Skeletal muscle satellite cell (primary cell): ENCODE measurements at regions not wholly inside any gene's neighbourhood (a gene's known extent, or its start where the extent isn't known, plus 50 kb on each side); places are given as distances from the start of the nearest gene placed in this dataset.

ENCODE experiments used
- H3K27me3 ChIP-seq: 2 replicates; pipeline ENCODE4 v1.7.0; 2013; ENCODE audit warnings: low read length; ENCODE audit not compliant: control insufficient read depth, insufficient read depth
- H3K36me3 ChIP-seq: 2 replicates; pipeline ENCODE4 v1.7.0; 2013; ENCODE audit warnings: mild to moderate bottlenecking, control low read depth, low read length; ENCODE audit not compliant: insufficient read depth
- H3K4me1 ChIP-seq: 2 replicates; pipeline ENCODE4 v1.7.0; 2013; ENCODE audit warnings: low read length; ENCODE audit not compliant: control insufficient read depth, insufficient read depth
- H3K4me2 ChIP-seq: 2 replicates; pipeline ENCODE4 v1.7.0; 2013; ENCODE audit warnings: mild to moderate bottlenecking, low read length
- H3K4me3 ChIP-seq: 2 replicates; pipeline ENCODE4 v1.7.0; 2013; ENCODE audit warnings: low read length
- H3K9ac ChIP-seq: 2 replicates; pipeline ENCODE4 v1.7.0; 2013; ENCODE audit warnings: mild to moderate bottlenecking, low read depth, low read length, moderate library complexity
- H3K9me3 ChIP-seq: replicated peaks from 2 replicates; pipeline ENCODE4 v1.7.0; 2013; ENCODE audit warnings: mild to moderate bottlenecking, control low read depth, low read length

DNA sequence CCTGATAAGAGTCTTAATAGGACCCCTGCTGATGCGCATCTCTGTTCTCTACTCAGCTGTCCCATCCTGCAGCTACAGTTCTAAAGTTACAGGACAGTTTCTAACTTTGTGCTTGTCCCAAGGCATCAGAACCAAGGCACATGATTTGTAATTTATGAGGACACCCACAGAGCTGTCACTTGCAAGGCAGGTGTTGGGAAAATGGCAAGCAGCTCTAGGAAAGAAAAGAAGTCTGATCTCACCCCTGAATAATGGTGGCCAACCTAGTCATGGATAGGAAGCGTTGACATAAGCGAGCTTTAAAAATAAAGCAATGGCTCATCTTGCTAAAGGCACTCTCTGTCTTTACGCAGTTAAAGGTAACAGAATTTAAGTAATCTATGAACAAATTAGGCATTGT lies 127.6 kb upstream of the VGLL2 start:
- H3K4me1 ChIP-seq, result no peaks in the 10 kb centered on the region
- H3K4me2 ChIP-seq, result no peak overlapping the region
- no peak overlapping the region for H3K9ac ChIP-seq
- no peaks in the 10 kb centered on the region for H3K9me3 ChIP-seq
- no peaks in the 10 kb centered on the region for H3K27me3 ChIP-seq
- no peaks in the 10 kb centered on the region for H3K36me3 ChIP-seq
- H3K4me3 ChIP-seq, result no peak overlapping the region

- H3K9me3 ChIP-seq, result no peaks in the 10 kb centered on the region
- H3K4me3 ChIP-seq, result no peak overlapping the region
- no peaks in the 10 kb centered on the region for H3K36me3 ChIP-seq
- H3K4me2 ChIP-seq, result no peak overlapping the region
- no peaks in the 10 kb centered on the region for H3K4me1 ChIP-seq
- no peak overlapping the region for H3K9ac ChIP-seq
- no peaks in the 10 kb centered on the region for H3K27me3 ChIP-seq
Measured at GRCh38 chr6:117138425-117138824, 126.9 kb upstream of the VGLL2 start.

DNA sequence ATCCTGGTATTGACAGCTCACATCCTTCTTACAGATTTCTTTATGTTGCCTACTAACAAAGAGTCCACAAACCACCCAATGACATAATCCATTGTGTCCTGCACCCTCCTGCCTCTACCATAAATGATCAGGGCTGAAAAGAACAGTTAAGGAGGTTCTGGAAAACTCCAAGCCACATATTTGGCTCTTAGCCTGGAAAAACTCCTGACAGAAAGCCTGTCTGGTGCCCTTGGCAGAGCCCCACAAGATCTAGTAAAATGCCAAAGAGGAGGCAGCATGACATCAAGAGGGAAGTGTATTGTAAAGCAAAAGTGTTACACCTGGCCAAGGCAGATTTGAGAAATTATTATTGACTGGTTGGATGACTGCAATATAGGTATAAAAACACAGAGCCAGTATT lies 126.4 kb upstream of the VGLL2 start:
- Histone ChIP-seq H3K9me3 (no peaks in the 10 kb centered on the region), H3K9ac (no peak overlapping the region), H3K4me2 (no peak overlapping the region), H3K27me3 (no peaks in the 10 kb centered on the region), H3K36me3 (no peaks in the 10 kb centered on the region), H3K4me1 (no peaks in the 10 kb centered on the region), H3K4me3 (no peak overlapping the region)

DNA sequence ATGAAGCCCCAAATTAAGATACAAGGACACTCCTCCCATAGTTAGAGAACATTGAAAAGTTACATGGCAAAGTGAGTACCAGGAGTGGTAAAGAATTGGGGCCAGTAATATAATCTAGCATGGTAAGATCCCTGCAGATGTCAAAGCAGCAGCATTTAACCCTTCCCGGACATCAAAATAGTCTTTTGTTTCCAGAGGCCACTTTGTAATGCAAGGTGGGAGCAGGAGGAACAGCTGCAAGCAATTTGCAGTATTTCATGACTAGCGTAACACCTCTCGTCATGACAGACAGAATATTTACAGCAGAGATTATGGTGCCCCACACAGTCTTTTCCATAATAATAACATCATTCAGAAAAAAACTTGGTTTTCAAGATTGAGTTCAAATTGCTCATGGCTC lies 123.2 kb upstream of the VGLL2 start:
- Histone ChIP-seq H3K4me1 (no peaks in the 10 kb centered on the region), H3K36me3 (no peaks in the 10 kb centered on the region), H3K9ac (no peak overlapping the region), H3K4me3 (no peak overlapping the region), H3K9me3 (no peaks in the 10 kb centered on the region), H3K27me3 (no peaks in the 10 kb centered on the region), H3K4me2 (no peak overlapping the region)

- no peaks in the 10 kb centered on the region for H3K9me3 ChIP-seq
- H3K4me3 ChIP-seq, result no peak overlapping the region
- no peaks in the 10 kb centered on the region for H3K27me3 ChIP-seq
- no peak overlapping the region for H3K4me2 ChIP-seq
- no peak overlapping the region for H3K9ac ChIP-seq
- no peaks in the 10 kb centered on the region for H3K36me3 ChIP-seq
- no peaks in the 10 kb centered on the region for H3K4me1 ChIP-seq
Measured at GRCh38 chr6:117142995-117143394, 122.4 kb upstream of the VGLL2 start.

DNA sequence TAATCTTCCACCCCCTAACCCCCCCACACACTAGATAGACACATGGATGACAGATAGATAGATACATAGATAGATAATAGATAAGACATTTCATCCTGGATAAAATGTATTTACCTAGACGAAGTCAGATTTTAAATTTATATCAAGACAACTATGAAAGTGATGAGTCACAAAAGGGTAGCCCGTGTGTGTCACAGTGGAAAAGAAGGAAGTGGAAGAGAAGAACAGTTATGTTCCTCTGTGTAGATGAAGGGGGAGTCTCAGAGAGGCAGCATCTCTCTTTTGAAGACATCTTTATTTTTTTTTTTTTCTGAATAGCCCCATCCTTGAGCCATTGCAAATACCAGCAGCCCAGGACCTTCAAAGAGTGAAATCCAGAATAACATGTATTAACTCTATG lies 121.7 kb upstream of the VGLL2 start:
- Histone ChIP-seq H3K4me1 (no peaks in the 10 kb centered on the region), H3K27me3 (no peaks in the 10 kb centered on the region), H3K9me3 (no peaks in the 10 kb centered on the region), H3K36me3 (no peaks in the 10 kb centered on the region), H3K4me2 (no peak overlapping the region), H3K9ac (no peak overlapping the region), H3K4me3 (no peak overlapping the region)

GRCh38 chr6:117145940-117146339 lies 119.4 kb upstream of the VGLL2 start:
- Histone ChIP-seq H3K4me3 (no peak overlapping the region), H3K36me3 (no peaks in the 10 kb centered on the region), H3K9ac (no peak overlapping the region), H3K9me3 (no peaks in the 10 kb centered on the region), H3K27me3 (no peaks in the 10 kb centered on the region), H3K4me2 (no peak overlapping the region), H3K4me1 (no peaks in the 10 kb centered on the region)

DNA sequence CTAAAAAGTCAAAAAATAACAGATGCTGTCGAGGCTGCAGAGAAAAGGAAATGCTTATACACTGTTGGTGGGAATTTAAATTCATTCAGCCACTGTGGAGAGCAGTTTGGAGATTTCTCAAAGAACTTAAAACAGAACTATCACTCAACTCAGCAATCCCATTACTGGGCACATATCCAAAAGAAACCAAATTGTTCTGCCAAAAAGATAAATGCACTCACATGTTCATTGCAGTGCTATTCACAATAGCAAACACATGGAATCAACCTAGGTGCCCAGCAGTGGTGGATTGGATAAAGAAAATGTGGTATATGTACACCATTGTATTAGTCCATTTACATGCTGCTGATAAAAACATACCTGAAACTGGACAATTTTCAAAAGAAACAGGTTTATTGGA lies 116.0 kb upstream of the VGLL2 start:
- H3K4me3 ChIP-seq, result no peak overlapping the region
- H3K27me3 ChIP-seq, result no peaks in the 10 kb centered on the region
- no peaks in the 10 kb centered on the region for H3K4me1 ChIP-seq
- H3K9me3 ChIP-seq, result no peaks in the 10 kb centered on the region
- H3K9ac ChIP-seq, result no peak overlapping the region
- no peaks in the 10 kb centered on the region for H3K36me3 ChIP-seq
- no peak overlapping the region for H3K4me2 ChIP-seq

GRCh38 chr6:117156741-117157140 lies 108.6 kb upstream of the VGLL2 start:
- no peaks in the 10 kb centered on the region for H3K9me3 ChIP-seq
- no peaks in the 10 kb centered on the region for H3K4me1 ChIP-seq
- no peaks in the 10 kb centered on the region for H3K36me3 ChIP-seq
- H3K4me2 ChIP-seq, result no peak overlapping the region
- H3K4me3 ChIP-seq, result no peak overlapping the region
- no peaks in the 10 kb centered on the region for H3K27me3 ChIP-seq
- H3K9ac ChIP-seq, result no peak overlapping the region

GRCh38 chr6:117157448-117157847 lies 107.9 kb upstream of the VGLL2 start:
- Histone ChIP-seq H3K36me3 (no peaks in the 10 kb centered on the region), H3K9ac (no peak overlapping the region), H3K4me3 (no peak overlapping the region), H3K4me1 (no peaks in the 10 kb centered on the region), H3K27me3 (no peaks in the 10 kb centered on the region), H3K4me2 (no peak overlapping the region), H3K9me3 (no peaks in the 10 kb centered on the region)

- Histone ChIP-seq H3K9me3 (no peaks in the 10 kb centered on the region), H3K4me2 (no peak overlapping the region), H3K4me3 (no peak overlapping the region), H3K36me3 (no peaks in the 10 kb centered on the region), H3K27me3 (no peaks in the 10 kb centered on the region), H3K4me1 (peaks cover 34% of the 10 kb centered on the region), H3K9ac (no peak overlapping the region)
Measured at GRCh38 chr6:117165911-117166499, 99.4 kb upstream of the VGLL2 start.

DNA sequence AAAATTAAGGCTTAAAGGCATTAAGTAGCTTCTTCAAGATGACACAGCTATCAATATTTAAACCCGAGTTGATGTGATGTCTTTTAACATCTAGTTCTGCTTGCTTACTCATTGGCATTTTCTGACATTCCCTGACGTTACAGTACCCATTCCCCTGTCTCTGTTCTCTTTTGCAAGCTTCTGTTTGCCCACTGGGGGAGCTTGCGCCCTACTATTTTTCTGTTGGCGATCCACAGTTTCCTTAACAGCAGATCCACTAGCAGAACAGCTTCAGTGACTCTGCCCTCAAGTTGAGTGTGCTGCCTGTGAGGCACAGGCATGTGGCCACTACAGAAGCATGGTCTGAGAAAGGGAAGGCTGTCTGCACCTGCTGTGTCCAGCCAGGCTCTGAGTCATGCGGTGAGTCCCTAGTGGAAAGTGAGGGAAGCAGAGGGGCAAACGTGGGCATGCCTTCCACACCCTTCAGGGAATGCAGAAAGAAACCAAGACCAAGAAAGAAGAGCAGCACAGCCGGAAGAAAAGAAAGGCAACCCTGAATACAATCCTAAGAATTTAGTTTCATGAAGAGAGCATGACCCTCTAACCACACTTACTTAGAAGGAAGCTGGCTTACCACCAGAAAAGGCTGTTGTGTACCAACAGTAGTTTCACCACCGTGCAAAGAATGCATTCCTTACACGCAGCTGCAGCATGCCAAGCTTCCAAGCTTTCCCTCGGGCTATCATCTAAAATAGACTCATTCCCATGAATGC lies 97.7 kb upstream of the VGLL2 start:
- Histone ChIP-seq H3K4me1 (peaks cover 34% of the 10 kb centered on the region), H3K4me2 (peak overlapping the region; percentile 38), H3K4me3 (no peak overlapping the region), H3K9me3 (no peaks in the 10 kb centered on the region), H3K27me3 (no peaks in the 10 kb centered on the region), H3K9ac (peak overlapping the region; percentile 68), H3K36me3 (no peaks in the 10 kb centered on the region)
